ENCODE measurements at regions not wholly inside any gene's neighbourhood (a gene's known extent, or its start where the extent isn't known, plus 50 kb on each side); places are given as distances from the start of the nearest gene placed in this dataset.

DNA sequence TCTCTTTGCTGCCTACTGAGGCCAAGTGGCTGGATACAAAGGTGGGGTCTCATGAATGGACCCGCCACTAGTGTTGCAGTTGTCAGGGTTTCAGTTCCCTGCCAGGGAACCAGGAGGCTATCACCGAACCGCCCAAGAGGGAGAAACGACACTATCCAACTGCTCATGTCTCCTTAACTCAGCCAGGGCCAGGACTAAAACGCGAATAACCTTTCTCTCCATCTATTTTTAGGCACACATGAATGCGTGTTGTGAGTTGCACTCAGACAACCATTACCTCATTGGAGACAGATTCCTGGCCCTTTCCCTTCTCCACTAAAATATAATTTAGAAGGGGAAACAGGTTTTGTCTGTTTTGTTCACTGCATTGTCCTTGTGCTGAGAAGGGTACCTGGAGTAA lies 559.5 kb downstream of the SOCS6 start:
- TF ChIP-seq POLR2A (IDR thresholded peaks at IDR 0.05; ENCODE audit: low read depth, low read length) (no peak), TAF1 (IDR thresholded peaks at IDR 0.05; ENCODE audit: low read depth, low read length) (no peak)

All from GM12891 (cell line).